OCI-LY1 (cell line): ENCODE measurements at regions not wholly inside any gene's neighbourhood (a gene's known extent, or its start where the extent isn't known, plus 50 kb on each side); places are given as distances from the start of the nearest gene placed in this dataset.
"Not testable (repeated sequence)": the region's sequence is repeated elsewhere in the genome, so short reads cannot be mapped to it uniquely, and the experiment has no call there.

Experiments
- H2AFZ ChIP-seq: fragments of 200-600 bp; sonication (generic), shearing (Covaris generic); 2 replicates; pipeline ENCODE4 v1.6.0; 2014; ENCODE audit warnings: antibody characterized with exemption, mild to moderate bottlenecking, low read length
- H3F3A ChIP-seq: fragments of 200-600 bp; sonication (generic), shearing (Covaris generic); 2 replicates; pipeline ENCODE4 v1.6.0; 2014; ENCODE audit warnings: mild to moderate bottlenecking, antibody characterized with exemption, low read length, moderate library complexity; ENCODE audit not compliant: insufficient read depth
- H3K27ac ChIP-seq: fragments of 200-600 bp; sonication (generic); 2 replicates; pipeline ENCODE4 v1.5.1; 2014; ENCODE audit warnings: low read length, mixed run types, mild to moderate bottlenecking, low read depth; ENCODE audit not compliant: poor library complexity, severe bottlenecking
- H3K27me3 ChIP-seq: fragments of 200-600 bp; sonication (generic); 2 replicates; pipeline ENCODE4 v1.6.0; 2014; ENCODE audit warnings: antibody characterized with exemption, mild to moderate bottlenecking, low read length, moderate library complexity; ENCODE audit not compliant: insufficient read depth
- H3K36me3 ChIP-seq: fragments of 200-600 bp; sonication (generic); 2 replicates; pipeline ENCODE4 v1.6.1; 2014; ENCODE audit warnings: mild to moderate bottlenecking, antibody characterized with exemption, low read length, moderate library complexity, mixed read lengths; ENCODE audit not compliant: insufficient read depth
- H3K4me1 ChIP-seq: fragments of 200-600 bp; sonication (generic); 2 replicates; pipeline ENCODE4 v1.5.1; 2014; ENCODE audit warnings: mild to moderate bottlenecking, low read length, moderate library complexity; ENCODE audit not compliant: insufficient read depth, severe bottlenecking
- H3K4me2 ChIP-seq: fragments of 200-600 bp; sonication (generic), shearing (Covaris generic); 2 replicates; pipeline ENCODE4 v1.6.1; 2014; ENCODE audit warnings: low read length
- H3K4me3 ChIP-seq: fragments of 200-600 bp; sonication (generic); 2 replicates; pipeline ENCODE4 v1.5.1; 2014; ENCODE audit warnings: low read length, low read depth, mild to moderate bottlenecking, mixed read lengths; ENCODE audit not compliant: poor library complexity, severe bottlenecking
- H3K79me2 ChIP-seq: fragments of 200-600 bp; shearing (Covaris generic); 2 replicates; pipeline ENCODE4 v1.6.1; 2016; ENCODE audit warnings: mixed run types, low read length, mixed read lengths; ENCODE audit not compliant: insufficient read depth
- H3K9ac ChIP-seq: fragments of 200-600 bp; sonication (generic), shearing (Covaris generic); 2 replicates; pipeline ENCODE4 v1.6.1; 2014; ENCODE audit warnings: mild to moderate bottlenecking, low read length, mixed read lengths
- H3K9me2 ChIP-seq: fragments of 200-600 bp; sonication (generic), shearing (Covaris generic); 2 replicates; pipeline ENCODE4 v1.6.1; 2014; ENCODE audit warnings: low read depth, mild to moderate bottlenecking, low read length, mixed read lengths
- H3K9me3 ChIP-seq: fragments of 200-600 bp; shearing (Covaris generic); 2 replicates; pipeline ENCODE4 v1.6.1; 2014; ENCODE audit warnings: low read length, mixed read lengths
- H4K20me1 ChIP-seq: fragments of 200-600 bp; sonication (generic), shearing (Covaris generic); 2 replicates; pipeline ENCODE4 v1.6.0; 2016; ENCODE audit warnings: mild to moderate bottlenecking, low read length; ENCODE audit not compliant: insufficient read depth
- CTCF ChIP-seq: fragments of 200-600 bp; sonication (generic), shearing (Covaris generic); IDR thresholded peaks from 2 replicates; pipeline ENCODE4 v1.5.1; 2017; ENCODE audit warnings: mild to moderate bottlenecking, antibody characterized with exemption, low read length, moderate library complexity, mixed read lengths
- EZH2 ChIP-seq: fragments of 200-600 bp; sonication (generic), shearing (Covaris generic); IDR thresholded peaks from 2 replicates; pipeline ENCODE4 v1.8.0; 2017; ENCODE audit warnings: borderline replicate concordance, mixed run types, mild to moderate bottlenecking, antibody characterized with exemption, low read length, moderate library complexity, mixed read lengths

GRCh38 chr12:19916196-19916753 lies 452.1 kb upstream of the PDE3A start:
- no peaks in the 10 kb centered on the region for H3K4me1 ChIP-seq
- H3K36me3 ChIP-seq, result no peaks in the 10 kb centered on the region
- no peak overlapping the region for H3K27ac ChIP-seq
- no peaks in the 10 kb centered on the region for H3K9me2 ChIP-seq
- H3K9ac ChIP-seq, result no peak overlapping the region
- H3F3A ChIP-seq, result no peaks in the 10 kb centered on the region
- TF ChIP-seq CTCF, result no peak
- TF ChIP-seq EZH2, result no peak
- no peaks in the 10 kb centered on the region for H3K9me3 ChIP-seq
- H4K20me1 ChIP-seq, result no peaks in the 10 kb centered on the region
- no peaks in the 10 kb centered on the region for H3K79me2 ChIP-seq
- no peaks in the 10 kb centered on the region for H3K27me3 ChIP-seq
- H3K4me3 ChIP-seq, result no peak overlapping the region
- no peak overlapping the region for H2AFZ ChIP-seq
- no peak overlapping the region for H3K4me2 ChIP-seq

- Histone ChIP-seq H3K27me3 (no peaks in the 10 kb centered on the region), H3K9ac (no peak overlapping the region), H4K20me1 (no peaks in the 10 kb centered on the region), H3K27ac (no peak overlapping the region), H3K36me3 (no peaks in the 10 kb centered on the region), H3K4me3 (no peak overlapping the region), H2AFZ (no peak overlapping the region), H3K79me2 (no peaks in the 10 kb centered on the region), H3K4me2 (no peak overlapping the region), H3K9me2 (no peaks in the 10 kb centered on the region), H3K9me3 (no peaks in the 10 kb centered on the region), H3K4me1 (no peaks in the 10 kb centered on the region), H3F3A (no peaks in the 10 kb centered on the region)
- TF ChIP-seq CTCF (no peak), EZH2 (no peak)
Observed at GRCh38 chr12:19916974-19917373, 451.4 kb upstream of the PDE3A start.

GRCh38 chr12:19921716-19922115 lies 446.6 kb upstream of the PDE3A start:
- not testable (repeated sequence) for H3K79me2 ChIP-seq, H3K4me2 ChIP-seq, H3K9me3 ChIP-seq, H3K27me3 ChIP-seq, H3K4me3 ChIP-seq, H3K36me3 ChIP-seq, H3K27ac ChIP-seq, H3F3A ChIP-seq, H3K9me2 ChIP-seq, H2AFZ ChIP-seq, H4K20me1 ChIP-seq, H3K9ac ChIP-seq, H3K4me1 ChIP-seq

- Histone ChIP-seq H3K9me2 (no peaks in the 10 kb centered on the region), H2AFZ (no peak overlapping the region), H3K36me3 (no peaks in the 10 kb centered on the region), H3K27me3 (no peaks in the 10 kb centered on the region), H3K9ac (no peak overlapping the region), H3K4me1 (no peaks in the 10 kb centered on the region), H3K79me2 (no peaks in the 10 kb centered on the region), H3F3A (no peaks in the 10 kb centered on the region), H4K20me1 (no peaks in the 10 kb centered on the region), H3K4me3 (no peak overlapping the region), H3K27ac (no peak overlapping the region), H3K4me2 (no peak overlapping the region), H3K9me3 (no peaks in the 10 kb centered on the region)
- no peak for TF ChIP-seq CTCF
- TF ChIP-seq EZH2, result no peak
Observed at GRCh38 chr12:19922717-19923116, 445.6 kb upstream of the PDE3A start.
